AG04450 (cell line): ENCODE measurements at regions not wholly inside any gene's neighbourhood (a gene's known extent, or its start where the extent isn't known, plus 50 kb on each side); places are given as distances from the start of the nearest gene placed in this dataset.

ENCODE experiments used
- CTCF ChIA-PET: fragments of 300-600, 350-600 bp; formaldehyde crosslinking; extraction: SDS; loops from one replicate; lab custom pipeline; 2022; ENCODE audit warnings: antibody characterized with exemption, inconsistent platforms; lab: Charles Lee
- POLR2A ChIA-PET: fragments of 350-600 bp; formaldehyde crosslinking; extraction: SDS; loops from one replicate; lab custom pipeline; 2021; ENCODE audit warnings: antibody characterized with exemption, inconsistent platforms; lab: Yijun Ruan, JAX
- DNase-seq: peaks from one replicate; pipeline ENCODE4 v3.0.0-alpha.2; 2011; ENCODE audit warnings: low read depth, low spot score
- H3K27ac ChIP-seq: one replicate; pipeline ENCODE4 v1.5.1; 2012; ENCODE audit warnings: low read depth, low read length, control low read depth
- H3K27me3 ChIP-seq: one replicate; pipeline ENCODE4 v1.6.0; 2012; ENCODE audit warnings: low read length; ENCODE audit not compliant: control insufficient read depth, insufficient read depth
- H3K4me3 ChIP-seq: 2 replicates; pipeline ENCODE4 v1.5.1; 2011; ENCODE audit warnings: mild to moderate bottlenecking, low read depth, low read length, control low read depth
- H3K9me3 ChIP-seq: 2 replicates; pipeline ENCODE4 v1.5.1; 2012; ENCODE audit warnings: low read length; ENCODE audit not compliant: control insufficient read depth, insufficient read depth
- TF ChIP-seq, protein P1 (sequence below): IDR thresholded peaks from 2 replicates; pipeline ENCODE4 v1.5.1; 2011; ENCODE audit warnings: low read depth, low read length, control low read depth, inconsistent platforms

DNA sequence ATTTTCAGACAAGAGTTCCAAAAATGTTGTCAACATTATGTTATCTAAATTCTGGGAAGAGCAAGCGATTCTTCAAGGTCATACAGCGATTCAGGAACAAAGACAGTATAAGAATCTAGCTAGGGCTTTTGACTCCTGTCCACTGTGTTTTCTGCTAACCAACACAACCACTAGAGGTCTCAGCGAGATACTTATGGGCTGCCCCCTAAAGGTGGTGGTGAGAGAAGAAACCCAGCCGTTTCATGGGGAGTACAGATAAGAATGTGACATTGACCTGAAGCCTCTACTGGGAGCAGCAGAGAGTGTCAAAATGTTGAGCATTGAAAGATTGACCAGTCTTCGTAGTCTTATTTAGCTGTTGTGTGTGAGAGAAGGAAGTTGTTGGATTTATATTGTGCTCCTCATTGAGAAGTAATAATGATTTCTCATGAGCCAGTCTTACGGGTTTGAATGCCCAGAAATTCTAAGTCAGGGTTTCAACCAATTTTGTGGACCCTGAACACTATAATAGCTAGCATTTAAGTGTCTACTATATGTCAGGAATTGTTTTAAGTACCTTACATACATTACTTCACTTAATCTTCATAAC, 168.3 kb downstream of the SPRY1 start:
- CTCF ChIA-PET: interaction anchor here (0.6 to 2.9 kb wide), 18 partner anchors 10 to 614 kb away, joined by 3 to 17 read pairs (median 5); no protein-coding TSS in a partner anchor
- no peak overlapping the region for H3K4me3 ChIP-seq
- DNase-seq: peak; percentile 27
- POLR2A ChIA-PET: no interaction called here
- H3K27me3 ChIP-seq: no peaks in the 10 kb centered on the region
- H3K9me3 ChIP-seq: no peaks in the 10 kb centered on the region
- TF ChIP-seq, protein P1, sequence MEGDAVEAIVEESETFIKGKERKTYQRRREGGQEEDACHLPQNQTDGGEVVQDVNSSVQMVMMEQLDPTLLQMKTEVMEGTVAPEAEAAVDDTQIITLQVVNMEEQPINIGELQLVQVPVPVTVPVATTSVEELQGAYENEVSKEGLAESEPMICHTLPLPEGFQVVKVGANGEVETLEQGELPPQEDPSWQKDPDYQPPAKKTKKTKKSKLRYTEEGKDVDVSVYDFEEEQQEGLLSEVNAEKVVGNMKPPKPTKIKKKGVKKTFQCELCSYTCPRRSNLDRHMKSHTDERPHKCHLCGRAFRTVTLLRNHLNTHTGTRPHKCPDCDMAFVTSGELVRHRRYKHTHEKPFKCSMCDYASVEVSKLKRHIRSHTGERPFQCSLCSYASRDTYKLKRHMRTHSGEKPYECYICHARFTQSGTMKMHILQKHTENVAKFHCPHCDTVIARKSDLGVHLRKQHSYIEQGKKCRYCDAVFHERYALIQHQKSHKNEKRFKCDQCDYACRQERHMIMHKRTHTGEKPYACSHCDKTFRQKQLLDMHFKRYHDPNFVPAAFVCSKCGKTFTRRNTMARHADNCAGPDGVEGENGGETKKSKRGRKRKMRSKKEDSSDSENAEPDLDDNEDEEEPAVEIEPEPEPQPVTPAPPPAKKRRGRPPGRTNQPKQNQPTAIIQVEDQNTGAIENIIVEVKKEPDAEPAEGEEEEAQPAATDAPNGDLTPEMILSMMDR: peak; percentile 89
- no peak overlapping the region for H3K27ac ChIP-seq

DNA sequence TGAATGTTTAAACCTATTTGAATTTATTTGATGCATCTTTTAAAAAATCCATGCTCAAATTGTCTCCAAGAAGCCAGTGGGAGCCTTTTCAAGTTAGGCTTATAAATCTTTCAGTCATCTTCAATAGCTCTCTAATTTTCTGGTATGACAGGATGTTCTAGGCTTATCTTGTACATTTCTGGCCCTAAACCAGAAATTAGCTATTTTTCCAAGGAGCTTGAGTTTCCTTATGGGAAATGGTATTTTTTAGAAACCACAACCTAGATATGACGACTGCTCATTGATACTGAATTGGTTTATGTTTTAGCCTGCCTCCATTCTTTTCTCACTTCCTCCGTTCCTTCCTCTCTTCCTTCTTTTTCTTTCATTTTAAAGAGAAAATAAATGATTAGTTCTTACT, 172.3 kb downstream of the SPRY1 start:
- no peak for DNase-seq
- POLR2A ChIA-PET: no interaction called here
- no peak overlapping the region for H3K27ac ChIP-seq
- H3K9me3 ChIP-seq: no peaks in the 10 kb centered on the region
- H3K4me3 ChIP-seq: no peak overlapping the region
- CTCF ChIA-PET: interaction anchor here (0.6 to 0.7 kb wide), 2 partner anchors 14 to 92 kb away, joined by 3 read pairs; no protein-coding TSS in a partner anchor
- TF ChIP-seq, protein P1: no peak
- H3K27me3 ChIP-seq: no peaks in the 10 kb centered on the region

DNA sequence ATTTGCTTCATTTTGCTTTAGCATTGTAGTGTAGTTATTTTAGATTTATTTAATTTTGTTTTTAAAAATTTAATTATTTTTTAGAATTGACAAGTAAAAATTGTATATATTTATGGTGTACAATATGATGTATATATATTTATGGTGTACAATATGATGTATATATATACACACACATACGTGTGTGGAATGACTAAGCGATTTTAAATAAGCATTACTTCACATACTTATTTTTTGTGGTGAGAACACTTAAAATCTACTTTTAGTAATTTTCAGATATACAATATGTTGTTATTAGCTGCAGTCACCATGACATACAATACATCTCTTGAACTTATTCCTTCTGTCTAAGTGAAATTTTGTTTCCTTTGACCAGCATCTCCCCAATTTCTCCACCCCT, 172.9 kb downstream of the SPRY1 start:
- ChIA-PET CTCF (no interaction called here), POLR2A (no interaction called here)
- H3K4me3 ChIP-seq: no peak overlapping the region
- no peak for DNase-seq
- H3K27me3 ChIP-seq: no peaks in the 10 kb centered on the region
- H3K9me3 ChIP-seq: no peaks in the 10 kb centered on the region
- H3K27ac ChIP-seq: no peak overlapping the region
- TF ChIP-seq, protein P1: no peak

DNA sequence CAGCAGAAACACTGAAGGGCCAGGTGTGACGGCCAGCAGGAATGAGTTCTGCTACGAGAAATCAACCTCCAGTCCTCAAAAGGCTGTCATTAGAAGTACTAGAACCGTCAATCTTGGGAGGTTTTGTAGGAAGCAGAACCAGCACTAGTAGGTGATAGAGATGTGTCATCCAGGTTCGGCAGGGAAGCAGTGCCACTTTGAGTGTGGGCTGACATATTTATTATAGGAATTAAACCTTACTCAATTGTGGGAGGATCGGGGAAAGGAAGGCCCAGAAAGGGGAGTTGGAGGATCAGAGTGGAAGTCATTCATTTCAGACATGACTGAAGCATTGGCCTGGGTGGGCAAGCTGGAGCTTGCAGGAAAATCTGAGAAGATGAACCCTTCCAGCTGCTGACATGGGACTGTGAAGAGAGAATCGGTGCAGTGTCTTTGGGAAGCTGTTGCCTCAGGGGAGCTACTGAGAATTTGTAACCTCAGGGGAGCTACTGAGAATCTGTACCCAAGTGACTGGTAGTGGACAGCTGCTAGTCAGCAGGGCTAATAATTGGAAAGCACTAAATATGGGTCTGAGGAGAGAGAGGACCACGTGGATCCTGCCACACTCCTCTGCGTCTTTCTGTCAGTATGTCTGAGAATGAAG, 177.4 kb downstream of the SPRY1 start:
- H3K27me3 ChIP-seq: no peaks in the 10 kb centered on the region
- ChIA-PET CTCF (interaction anchor here (2.2 kb wide), 1 partner anchor 9 kb away, joined by 5 read pairs; no protein-coding TSS in a partner anchor), POLR2A (no interaction called here)
- H3K4me3 ChIP-seq: no peak overlapping the region
- no peaks in the 10 kb centered on the region for H3K9me3 ChIP-seq
- no peak overlapping the region for H3K27ac ChIP-seq
- TF ChIP-seq, protein P1: no peak
- no peak for DNase-seq

DNA sequence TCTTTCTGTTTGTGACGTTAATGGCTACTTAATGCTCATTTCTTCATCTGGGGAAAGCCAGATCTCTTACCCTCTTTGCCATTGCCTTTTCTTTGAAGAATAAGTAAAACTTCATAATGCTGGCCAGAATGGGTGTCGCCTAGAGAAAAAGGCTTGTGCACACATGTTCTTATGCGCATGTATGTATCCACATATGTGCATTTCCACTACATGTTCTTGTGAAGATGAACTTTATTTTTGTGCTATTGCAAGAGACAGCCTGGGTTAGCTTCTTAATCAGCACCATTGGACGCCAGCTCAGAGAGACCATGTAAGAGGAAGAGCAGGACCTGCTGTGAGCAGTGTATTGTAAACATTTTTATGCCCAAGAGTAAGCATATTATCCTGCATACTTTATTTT, 178.7 kb downstream of the SPRY1 start:
- ChIA-PET POLR2A (no interaction called here), CTCF (interaction anchor here (2.2 kb wide), 1 partner anchor 11 kb away, joined by 5 read pairs; no protein-coding TSS in a partner anchor)
- Histone ChIP-seq H3K27me3 (no peaks in the 10 kb centered on the region), H3K4me3 (no peak overlapping the region), H3K27ac (no peak overlapping the region), H3K9me3 (no peaks in the 10 kb centered on the region)
- TF ChIP-seq, protein P1: no peak
- no peak for DNase-seq
